ENCODE measurements at regions not wholly inside any gene's neighbourhood (a gene's known extent, or its start where the extent isn't known, plus 50 kb on each side); places are given as distances from the start of the nearest gene placed in this dataset.

DNA sequence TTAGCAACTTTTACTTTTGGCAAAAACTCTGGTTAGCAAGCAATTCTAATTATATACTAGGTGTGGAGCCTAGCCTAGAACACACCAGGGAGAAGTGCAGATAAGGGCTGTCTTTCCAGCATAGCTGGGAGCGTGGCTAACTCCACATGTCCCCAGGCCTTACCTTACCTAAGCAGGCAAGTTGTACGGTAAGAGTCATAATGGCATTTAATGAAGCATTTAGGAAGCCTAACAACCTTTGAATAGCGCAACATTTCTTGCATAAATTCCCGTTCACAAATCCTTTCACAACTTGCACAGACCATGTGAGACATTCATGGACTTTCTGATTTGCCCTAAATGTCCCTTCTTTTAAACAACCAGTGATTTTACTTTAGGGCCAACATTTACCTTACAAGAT, 917.4 kb upstream of the ACO1 start:
- dilution Hi-C loops (cut with MboI; ENCODE audit: extremely low pct_ligation_motif_present, low sequenced_read_pairs), result no loop called here
- BruUV-seq (replicated peaks), result no TSS peak

More for the DNA sequence above, 917.4 kb upstream of the ACO1 start:
- Histone ChIP-seq H3K9ac (replicated peaks; ENCODE audit: extremely low read depth, insufficient read depth, low read length) (no peak overlapping the region), H2AFZ (ENCODE audit: low read depth, low read length) (no peak overlapping the region), H3K4me1 (ENCODE audit: control insufficient read depth, extremely low read depth, insufficient read depth, low read length) (no peaks in the 10 kb centered on the region), H3K27me3 (ENCODE audit: control insufficient read depth in 2 of 2, insufficient read depth in 2 of 2, low read length in 2 of 2) (no peaks in the 10 kb centered on the region), H4K20me1 (replicated peaks; ENCODE audit: control insufficient read depth, extremely low read depth, insufficient read depth, low read length) (no peaks in the 10 kb centered on the region), H3K9me3 (replicated peaks; ENCODE audit: control insufficient read depth, insufficient read depth, low read length) (no peaks in the 10 kb centered on the region), H3K36me3 (ENCODE audit: control insufficient read depth in 2 of 2, extremely low read depth in 1 of 2, insufficient read depth in 2 of 2, low read length in 2 of 2) (no peaks in the 10 kb centered on the region), H3K79me2 (ENCODE audit: control insufficient read depth, insufficient read depth, low read length) (no peaks in the 10 kb centered on the region), H3K9me1 (replicated peaks; ENCODE audit: control insufficient read depth, extremely low read depth, insufficient read depth, low read length) (no peaks in the 10 kb centered on the region), H3K27ac (ENCODE audit: insufficient read depth, low read depth, low read length) (no peak overlapping the region), H3K4me2 (ENCODE audit: insufficient read depth, low read length) (no peak overlapping the region), H3K4me3 (replicated peaks in 1 of 3; ENCODE audit: insufficient read depth in 1 of 3, low read depth in 1 of 3, low read length in 3 of 3) (no peak overlapping the region)
- no peak for TF ChIP-seq EZH2 (IDR thresholded peaks at IDR 0.05; ENCODE audit: borderline replicate concordance, low read depth, low read length, severe bottlenecking)
- no peak for TF ChIP-seq GATA2 (IDR thresholded peaks at IDR 0.05; ENCODE audit: insufficient read depth, insufficient read length, low read depth, low read length)
- TF ChIP-seq MYC (IDR thresholded peaks at IDR 0.05; ENCODE audit: low read depth, low read length), result no peak
- no peak for TF ChIP-seq POLR2AphosphoS5 (IDR thresholded peaks at IDR 0.05; ENCODE audit: insufficient read depth, low read depth, low read length)
- no peak for TF ChIP-seq POLR2A (IDR thresholded peaks at IDR 0.05; ENCODE audit: low read depth, low read length)
- no peak for TF ChIP-seq FOS (IDR thresholded peaks at IDR 0.05; ENCODE audit: borderline replicate concordance, insufficient read depth, low read length)
- TF ChIP-seq, protein P1, sequence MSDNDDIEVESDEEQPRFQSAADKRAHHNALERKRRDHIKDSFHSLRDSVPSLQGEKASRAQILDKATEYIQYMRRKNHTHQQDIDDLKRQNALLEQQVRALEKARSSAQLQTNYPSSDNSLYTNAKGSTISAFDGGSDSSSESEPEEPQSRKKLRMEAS (IDR thresholded peaks at IDR 0.05; ENCODE audit: insufficient read depth, insufficient read length), result no peak
- TF ChIP-seq, protein P2, sequence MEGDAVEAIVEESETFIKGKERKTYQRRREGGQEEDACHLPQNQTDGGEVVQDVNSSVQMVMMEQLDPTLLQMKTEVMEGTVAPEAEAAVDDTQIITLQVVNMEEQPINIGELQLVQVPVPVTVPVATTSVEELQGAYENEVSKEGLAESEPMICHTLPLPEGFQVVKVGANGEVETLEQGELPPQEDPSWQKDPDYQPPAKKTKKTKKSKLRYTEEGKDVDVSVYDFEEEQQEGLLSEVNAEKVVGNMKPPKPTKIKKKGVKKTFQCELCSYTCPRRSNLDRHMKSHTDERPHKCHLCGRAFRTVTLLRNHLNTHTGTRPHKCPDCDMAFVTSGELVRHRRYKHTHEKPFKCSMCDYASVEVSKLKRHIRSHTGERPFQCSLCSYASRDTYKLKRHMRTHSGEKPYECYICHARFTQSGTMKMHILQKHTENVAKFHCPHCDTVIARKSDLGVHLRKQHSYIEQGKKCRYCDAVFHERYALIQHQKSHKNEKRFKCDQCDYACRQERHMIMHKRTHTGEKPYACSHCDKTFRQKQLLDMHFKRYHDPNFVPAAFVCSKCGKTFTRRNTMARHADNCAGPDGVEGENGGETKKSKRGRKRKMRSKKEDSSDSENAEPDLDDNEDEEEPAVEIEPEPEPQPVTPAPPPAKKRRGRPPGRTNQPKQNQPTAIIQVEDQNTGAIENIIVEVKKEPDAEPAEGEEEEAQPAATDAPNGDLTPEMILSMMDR (IDR thresholded peaks at IDR 0.05; ENCODE audit: extremely low read depth in 1 of 2, insufficient read depth in 1 of 2, low read depth in 1 of 2, low read length in 2 of 2), result no peak
- TF ChIP-seq JUN (IDR thresholded peaks at IDR 0.05; ENCODE audit: borderline replicate concordance, insufficient read depth, insufficient read length, low read depth), result no peak
- FAIRE-seq (no peak), DNase-seq (ENCODE audit: low read depth, low spot score) (no peak)
- intact Hi-C loops (cut with micrococcal nuclease), result no loop called here
- ChIA-PET POLR2A (no interaction called here), CTCF (no interaction called here)
